ENCODE measurements at regions not wholly inside any gene's neighbourhood (a gene's known extent, or its start where the extent isn't known, plus 50 kb on each side); places are given as distances from the start of the nearest gene placed in this dataset.
"Not testable (repeated sequence)": the region's sequence is repeated elsewhere in the genome, so short reads cannot be mapped to it uniquely, and the experiment has no call there.

- DNase-seq (ENCODE audit: low read depth) = no peak
These were observed 479.4 kb upstream of the CBLB start for GRCh38 chr3:106348139-106348690.

GRCh38 chr3:106349191-106349881, 480.5 kb upstream of the CBLB start:
- DNase-seq (ENCODE audit: low read depth) = no peak

- DNase-seq (ENCODE audit: low read depth) = no peak
These were observed 487.1 kb upstream of the CBLB start for GRCh38 chr3:106355873-106356272.

- DNase-seq (ENCODE audit: low read depth) = no peak
These were observed 490.9 kb upstream of the CBLB start for GRCh38 chr3:106359692-106360091.

GRCh38 chr3:106360901-106361300, 492.1 kb upstream of the CBLB start:
- not testable (repeated sequence) for DNase-seq (ENCODE audit: low read depth)

- DNase-seq (ENCODE audit: low read depth) = no peak
These were observed 495.7 kb upstream of the CBLB start for GRCh38 chr3:106364477-106364876.

- DNase-seq (ENCODE audit: low read depth) = no peak
These were observed 496.4 kb upstream of the CBLB start for GRCh38 chr3:106365061-106365691.

- DNase-seq (ENCODE audit: low read depth) = no peak
These were observed 497.5 kb upstream of the CBLB start for GRCh38 chr3:106366352-106366751.

- no peak for DNase-seq (ENCODE audit: low read depth)
These were observed 498.7 kb upstream of the CBLB start for GRCh38 chr3:106367496-106367895.

- no peak for DNase-seq (ENCODE audit: low read depth)
These were observed 502.6 kb upstream of the CBLB start for GRCh38 chr3:106371221-106371970.

- no peak for DNase-seq (ENCODE audit: low read depth)
These were observed 503.4 kb upstream of the CBLB start for GRCh38 chr3:106371971-106372805.

- no peak for DNase-seq (ENCODE audit: low read depth)
These were observed 504.0 kb upstream of the CBLB start for GRCh38 chr3:106372806-106373190.

- DNase-seq (ENCODE audit: low read depth) = peak; percentile 58
These were observed 507.3 kb upstream of the CBLB start for GRCh38 chr3:106376016-106376570.

GRCh38 chr3:106379251-106379750, 510.5 kb upstream of the CBLB start:
- DNase-seq (ENCODE audit: low read depth) = no peak

GRCh38 chr3:106380232-106380631, 511.4 kb upstream of the CBLB start:
- no peak for DNase-seq (ENCODE audit: low read depth)

GRCh38 chr3:106381286-106381938, 512.6 kb upstream of the CBLB start:
- no peak for DNase-seq (ENCODE audit: low read depth)

GRCh38 chr3:106381939-106382335, 513.1 kb upstream of the CBLB start:
- DNase-seq (ENCODE audit: low read depth) = no peak

- no peak for DNase-seq (ENCODE audit: low read depth)
These were observed 517.2 kb upstream of the CBLB start for GRCh38 chr3:106386050-106386449.

GRCh38 chr3:106392915-106393314, 524.1 kb upstream of the CBLB start:
- DNase-seq (ENCODE audit: low read depth) = no peak

- no peak for DNase-seq (ENCODE audit: low read depth)
These were observed 528.2 kb upstream of the CBLB start for GRCh38 chr3:106397006-106397405.

Data from ELR (cell line).